ENCODE measurements at regions not wholly inside any gene's neighbourhood (a gene's known extent, or its start where the extent isn't known, plus 50 kb on each side); places are given as distances from the start of the nearest gene placed in this dataset.
A peak's percentile ranks its signal among the peaks of the same experiment; 100 is the strongest.

GRCh38 chr4:78673337-78673736 lies 102.8 kb upstream of the BMP2K start:
- intact Hi-C loops (cut with micrococcal nuclease; ENCODE audit: unreplicated experiment): no loop called here
- DNase-seq (ENCODE audit: low spot score): peak; percentile 63
- H3K79me2 ChIP-seq (ENCODE audit: insufficient read depth, low read depth, low read length): no peaks in the 10 kb centered on the region
- TF ChIP-seq EZH2phosphoT487 (IDR thresholded peaks at IDR 0.05; ENCODE audit: borderline replicate concordance, low read depth, low read length) (no peak), CTCF (conservative IDR thresholded peaks at IDR 0.05; ENCODE audit: low read length) (no peak)
- H3K4me3 ChIP-seq (ENCODE audit: low read depth, low read length, poor library complexity, severe bottlenecking): no peak overlapping the region
- CTCF ChIA-PET (ENCODE audit: unreplicated experiment): no interaction called here
- POLR2A ChIA-PET: interaction anchor here (0.7 to 4.5 kb wide), 6 partner anchors 9 to 93 kb away, joined by 3 to 33 read pairs (median 4); no protein-coding TSS in a partner anchor
- no peaks in the 10 kb centered on the region for H4K20me1 ChIP-seq (ENCODE audit: insufficient read depth, low read length)
- H3K4me2 ChIP-seq (ENCODE audit: low read length): peak overlapping the region; percentile 58
- no peaks in the 10 kb centered on the region for H3K36me3 ChIP-seq (ENCODE audit: insufficient read depth, low read length)
- BruUV-seq (replicated peaks): no TSS peak
- peaks cover 28% of the 10 kb centered on the region for H3K4me1 ChIP-seq (ENCODE audit: insufficient read depth, low read length, poor library complexity, severe bottlenecking)
- H3K9me2 ChIP-seq (ENCODE audit: insufficient read depth, low read length): no peaks in the 10 kb centered on the region
- peak overlapping the region; percentile 39; the same call in 1 of the 2 replicates for H2AFZ ChIP-seq (ENCODE audit: low read length)
- peaks cover 4% of the 10 kb centered on the region; the same call in 1 of the 2 replicates for H3K9me3 ChIP-seq (ENCODE audit: low read length)
- peak overlapping the region; percentile 48 for H3K27ac ChIP-seq (ENCODE audit: low read depth, low read length, poor library complexity, severe bottlenecking)

- CTCF ChIA-PET (ENCODE audit: unreplicated experiment): no interaction called here
- TF ChIP-seq CTCF (conservative IDR thresholded peaks at IDR 0.05; ENCODE audit: low read length) (no peak), EZH2phosphoT487 (IDR thresholded peaks at IDR 0.05; ENCODE audit: borderline replicate concordance, low read depth, low read length) (no peak)
- Histone ChIP-seq H3K9me2 (ENCODE audit: insufficient read depth, low read length) (no peaks in the 10 kb centered on the region), H3K79me2 (ENCODE audit: insufficient read depth, low read depth, low read length) (no peaks in the 10 kb centered on the region), H4K20me1 (ENCODE audit: insufficient read depth, low read length) (no peaks in the 10 kb centered on the region), H3K36me3 (ENCODE audit: insufficient read depth, low read length) (no peaks in the 10 kb centered on the region), H3K27ac (ENCODE audit: low read depth, low read length, poor library complexity, severe bottlenecking) (no peak overlapping the region), H2AFZ (ENCODE audit: low read length) (no peak overlapping the region), H3K4me1 (ENCODE audit: insufficient read depth, low read length, poor library complexity, severe bottlenecking) (peaks cover 20% of the 10 kb centered on the region), H3K4me3 (ENCODE audit: low read depth, low read length, poor library complexity, severe bottlenecking) (no peak overlapping the region), H3K4me2 (ENCODE audit: low read length) (no peak overlapping the region), H3K9me3 (ENCODE audit: low read length) (peaks cover 4% of the 10 kb centered on the region; the same call in 1 of the 2 replicates)
- DNase-seq (ENCODE audit: low spot score): no peak
- intact Hi-C loops (cut with micrococcal nuclease; ENCODE audit: unreplicated experiment): no loop called here
- POLR2A ChIA-PET: interaction anchor here (1.0 to 1.5 kb wide), 3 partner anchors 10 to 16 kb away, joined by 3 to 4 read pairs (median 3); no protein-coding TSS in a partner anchor
- no TSS peak for BruUV-seq (replicated peaks)
Measured at GRCh38 chr4:78675325-78675724, 100.8 kb upstream of the BMP2K start.

GRCh38 chr4:78682070-78682469 lies 94.1 kb upstream of the BMP2K start:
- no TSS peak for BruUV-seq (replicated peaks)
- Histone ChIP-seq H2AFZ (ENCODE audit: low read length) (no peak overlapping the region), H3K79me2 (ENCODE audit: insufficient read depth, low read depth, low read length) (no peaks in the 10 kb centered on the region), H3K4me2 (ENCODE audit: low read length) (no peak overlapping the region), H3K27ac (ENCODE audit: low read depth, low read length, poor library complexity, severe bottlenecking) (no peak overlapping the region), H4K20me1 (ENCODE audit: insufficient read depth, low read length) (no peaks in the 10 kb centered on the region), H3K36me3 (ENCODE audit: insufficient read depth, low read length) (no peaks in the 10 kb centered on the region), H3K4me1 (ENCODE audit: insufficient read depth, low read length, poor library complexity, severe bottlenecking) (no peaks in the 10 kb centered on the region), H3K4me3 (ENCODE audit: low read depth, low read length, poor library complexity, severe bottlenecking) (no peak overlapping the region), H3K9me3 (ENCODE audit: low read length) (no peaks in the 10 kb centered on the region), H3K9me2 (ENCODE audit: insufficient read depth, low read length) (no peaks in the 10 kb centered on the region)
- DNase-seq (ENCODE audit: low spot score): no peak
- TF ChIP-seq EZH2phosphoT487 (IDR thresholded peaks at IDR 0.05; ENCODE audit: borderline replicate concordance, low read depth, low read length) (no peak), CTCF (conservative IDR thresholded peaks at IDR 0.05; ENCODE audit: low read length) (no peak)
- intact Hi-C loops (cut with micrococcal nuclease; ENCODE audit: unreplicated experiment): no loop called here
- ChIA-PET POLR2A (interaction anchor here (0.6 to 1.3 kb wide), 6 partner anchors 14 to 101 kb away, joined by 3 to 6 read pairs (median 3); no protein-coding TSS in a partner anchor), CTCF (ENCODE audit: unreplicated experiment) (interaction anchor here (0.6 kb wide), 1 partner anchor 59 kb away, joined by 8 read pairs; no protein-coding TSS in a partner anchor)
